ENCODE measurements at regions not wholly inside any gene's neighbourhood (a gene's known extent, or its start where the extent isn't known, plus 50 kb on each side); places are given as distances from the start of the nearest gene placed in this dataset.
A peak's percentile ranks its signal among the peaks of the same experiment; 100 is the strongest.
"Not testable (repeated sequence)": the region's sequence is repeated elsewhere in the genome, so short reads cannot be mapped to it uniquely, and the experiment has no call there.

DNA sequence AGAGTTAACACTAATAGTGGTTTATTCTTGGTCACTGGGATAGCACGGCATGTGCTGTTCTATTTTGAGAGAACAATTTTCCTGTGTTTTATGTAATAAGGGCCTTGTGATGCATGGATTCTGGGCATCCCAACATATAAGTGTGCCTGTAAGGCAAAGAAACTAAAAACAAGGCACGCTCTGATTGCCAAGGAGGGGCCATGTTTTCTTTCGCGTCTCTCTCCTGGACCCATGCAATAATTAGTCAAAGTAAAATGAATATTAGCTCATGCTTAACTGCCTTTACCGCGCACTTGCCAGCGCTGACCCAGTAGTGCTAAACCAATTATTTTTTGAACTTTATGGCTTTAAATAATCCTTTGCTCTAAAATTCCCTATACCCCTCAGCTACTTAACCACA is 140.9 kb downstream of the PSAT1 start:
- peak in 3 of 58 donors; percentile 2 to 22 (median 16) for DNase-seq

DNA sequence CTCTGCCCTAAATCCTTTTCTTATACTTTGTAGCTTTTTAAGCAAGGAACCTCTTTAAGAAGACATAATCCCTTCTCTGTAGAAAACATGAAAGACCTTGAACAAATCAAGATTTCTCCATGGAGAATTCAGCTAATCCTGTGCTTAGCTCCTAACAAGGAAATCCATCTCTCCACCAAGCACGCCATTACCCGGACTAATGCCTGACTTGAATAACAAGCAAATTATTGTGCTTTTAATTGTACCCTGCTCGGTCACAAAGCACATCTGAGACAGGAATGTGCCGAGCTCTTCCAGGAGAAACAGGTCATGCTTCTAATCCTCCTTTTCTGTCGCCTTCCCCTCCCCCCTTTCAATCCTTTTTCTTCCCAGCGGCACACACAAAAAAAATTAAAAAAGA is 141.3 kb downstream of the PSAT1 start:
- DNase-seq = peak in 22 of 58 donors; percentile 3 to 74 (median 26)

DNA sequence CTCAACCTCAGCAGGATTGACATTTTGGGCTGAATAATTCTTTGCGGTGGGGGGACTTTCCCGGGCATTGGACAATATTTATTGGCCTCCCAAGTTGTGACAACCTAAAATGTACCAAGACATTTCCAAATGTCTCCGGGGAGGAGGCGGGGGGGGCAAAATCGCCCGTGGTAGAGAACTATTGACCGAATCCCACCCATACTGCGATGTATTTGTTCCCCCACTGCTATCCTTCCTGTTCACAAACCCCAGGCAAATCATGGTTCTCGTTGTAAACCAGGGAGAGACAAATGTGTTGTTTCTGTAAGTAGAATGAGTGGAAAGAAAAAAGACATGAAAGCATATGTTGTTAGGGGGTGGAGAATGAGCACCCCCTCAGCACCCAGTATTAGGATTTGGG is 141.9 kb downstream of the PSAT1 start:
- DNase-seq = no peak

DNA sequence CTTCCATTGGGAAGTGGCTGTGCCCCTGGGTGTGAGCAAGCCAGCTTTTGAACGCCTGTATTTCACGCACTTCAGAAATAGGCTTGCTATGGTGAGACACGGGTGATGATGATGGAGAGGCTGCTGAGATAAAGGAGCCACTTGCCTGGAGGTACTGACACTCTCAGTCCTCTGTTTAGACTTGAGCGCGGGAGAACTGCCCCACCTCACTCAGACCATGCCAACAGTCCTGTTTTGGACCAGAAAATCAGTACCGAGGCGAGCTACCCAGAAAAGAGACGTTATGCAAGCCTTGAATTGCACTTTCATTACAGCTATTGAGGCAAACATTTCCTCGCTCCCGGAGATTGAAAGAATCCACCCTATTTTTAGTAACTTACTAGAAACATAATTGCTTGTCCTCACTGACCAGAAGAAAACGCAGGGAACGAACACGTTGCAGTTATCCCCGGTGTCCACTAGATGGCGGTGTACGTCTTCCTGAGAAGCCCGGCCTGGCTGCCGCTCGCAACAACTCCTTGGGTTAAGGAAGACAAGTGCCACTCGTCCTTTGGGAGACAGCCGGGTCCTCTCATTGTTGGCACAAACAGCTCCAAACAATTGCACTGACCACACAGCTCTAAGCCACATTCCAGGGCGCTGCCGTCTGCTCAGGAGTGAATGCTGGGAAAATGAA is 142.4 kb downstream of the PSAT1 start:
- peak in 57 of 58 donors; percentile 8 to 91 (median 80) for DNase-seq

DNA sequence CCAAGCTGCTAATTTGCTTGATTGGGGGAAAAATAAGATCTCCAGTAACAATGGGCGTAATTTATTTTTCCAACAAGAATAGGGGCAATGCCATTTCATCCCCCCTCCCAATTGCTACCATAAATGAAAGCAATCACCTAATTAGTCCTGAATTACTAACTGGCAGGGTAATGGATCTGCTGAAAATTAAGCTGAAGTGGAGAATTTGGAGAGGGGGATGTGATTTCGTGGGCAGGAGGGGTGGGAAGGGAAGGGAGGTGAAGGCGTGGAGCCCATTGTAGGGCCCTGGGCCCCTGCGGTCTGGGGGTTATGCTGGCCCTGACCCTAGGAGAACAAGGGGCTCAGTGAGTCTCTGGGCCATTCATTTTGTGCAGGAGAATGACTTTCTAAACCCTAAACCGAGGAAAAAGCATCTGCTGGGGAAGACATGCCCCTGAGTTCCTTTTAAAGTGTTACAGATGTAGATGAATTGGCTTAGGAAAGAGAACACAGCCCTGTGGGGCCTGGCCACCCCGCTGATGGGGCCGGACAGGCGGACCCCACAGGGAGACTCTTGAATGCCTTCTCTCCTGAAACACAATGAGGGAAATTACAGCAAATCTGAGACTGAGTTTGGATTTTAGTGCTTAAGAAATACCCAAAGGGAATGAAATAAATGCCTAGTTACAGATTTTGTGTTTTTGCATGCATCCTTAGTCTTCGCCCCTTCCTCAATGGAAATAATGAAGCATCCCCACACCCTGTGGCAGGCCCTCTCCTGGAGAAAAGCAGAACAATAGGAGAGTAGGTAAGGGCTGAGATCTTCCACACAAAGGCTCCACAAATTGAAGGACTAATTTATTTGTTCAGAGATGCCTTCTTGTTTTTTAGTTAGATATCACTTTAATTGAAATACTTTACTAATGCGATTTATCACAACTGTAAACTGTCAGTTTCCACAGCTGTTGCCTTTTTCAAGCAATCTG is 143.2 kb downstream of the PSAT1 start:
- DNase-seq = peak in 5 of 58 donors; percentile 0 to 22 (median 7)

DNA sequence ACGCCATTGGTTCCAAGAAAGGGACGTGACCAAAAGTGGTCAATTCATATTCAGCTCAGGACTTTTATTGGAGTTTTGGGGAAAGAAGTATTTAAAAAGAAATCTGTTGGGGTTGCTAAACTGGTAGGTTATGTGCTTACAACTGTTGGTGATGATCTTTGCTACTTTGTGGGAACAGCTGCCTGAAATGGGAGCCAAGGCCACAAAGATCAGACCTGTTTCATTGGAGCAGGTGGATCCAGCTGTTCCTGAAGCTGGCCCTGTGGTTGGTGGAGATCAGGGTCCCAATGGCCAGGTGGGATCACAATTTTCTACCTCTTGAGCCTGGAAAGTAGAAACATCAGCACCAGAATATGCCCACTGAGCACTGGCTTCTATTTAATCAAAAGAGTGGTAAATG is 144.5 kb downstream of the PSAT1 start:
- DNase-seq = no peak

DNA sequence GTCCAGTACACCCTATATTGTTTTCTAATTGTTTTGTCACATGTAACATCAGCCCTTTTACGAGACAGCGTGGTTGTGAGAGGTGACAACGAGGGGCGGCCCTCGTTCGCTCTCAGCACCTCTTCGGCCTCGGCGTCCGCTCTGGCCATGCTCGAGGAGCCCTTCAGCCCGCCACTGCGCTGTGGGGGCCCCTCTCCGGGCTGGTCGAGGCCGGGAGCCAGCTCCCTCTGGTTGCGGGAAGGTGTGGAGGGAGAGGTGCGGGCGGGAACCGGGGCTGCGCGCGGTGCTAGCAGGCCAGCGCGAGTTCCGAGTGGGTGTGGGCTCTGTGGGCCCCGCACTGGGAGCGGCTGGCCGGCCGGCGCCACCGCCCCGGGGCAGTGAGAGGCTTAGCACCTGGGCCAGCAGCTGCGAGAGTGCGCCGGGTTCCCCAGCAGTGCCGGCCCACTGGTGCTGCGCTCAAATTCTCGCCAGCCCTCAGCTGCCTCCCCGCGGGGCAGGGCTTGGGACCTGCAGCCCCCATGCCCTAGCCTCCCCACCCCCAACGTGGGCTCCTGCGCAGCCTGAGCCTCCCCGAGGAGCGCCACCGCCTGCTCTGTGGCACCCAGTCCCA is 145.0 kb downstream of the PSAT1 start:
- no peak for DNase-seq

DNA sequence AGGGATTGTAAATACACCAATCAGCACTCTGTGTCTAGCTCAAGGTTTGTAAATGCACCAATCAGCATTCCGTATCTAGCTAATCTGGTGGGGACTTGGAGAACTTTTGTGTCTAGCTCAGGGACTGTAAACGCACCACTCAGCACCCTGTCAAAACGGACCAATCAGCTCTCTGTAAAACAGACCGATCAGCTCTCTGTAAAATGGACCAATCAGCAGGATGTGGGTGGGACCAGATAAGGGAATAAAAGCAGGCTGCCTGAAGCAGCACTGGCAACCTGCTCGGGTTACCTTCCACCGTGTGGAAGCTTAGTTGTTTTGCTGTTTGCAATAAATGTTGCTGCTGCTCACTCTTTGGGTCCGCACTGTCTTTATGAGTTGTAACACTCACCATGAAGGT is 145.7 kb downstream of the PSAT1 start:
- DNase-seq = not testable (repeated sequence)

DNA sequence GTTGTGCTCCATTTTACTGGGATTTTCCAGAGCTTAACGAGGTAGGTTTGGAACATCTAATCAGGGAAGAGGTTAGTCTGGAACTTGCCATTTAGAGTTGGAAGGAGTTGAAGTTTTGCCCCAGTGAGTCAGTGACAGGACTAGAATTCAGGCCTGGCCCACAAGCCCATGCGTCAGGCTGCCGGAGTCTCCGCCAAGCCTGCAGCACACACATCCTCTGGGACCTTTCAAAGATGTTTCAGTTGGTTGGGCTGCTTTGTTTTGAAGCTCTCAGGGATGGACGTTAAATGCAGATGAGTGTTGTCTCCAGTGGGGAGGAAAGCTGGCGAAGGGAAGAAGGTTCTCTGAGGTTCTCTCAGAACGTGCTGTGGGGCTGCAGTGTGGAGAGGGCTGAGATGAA is 147.0 kb downstream of the PSAT1 start:
- DNase-seq = no peak

DNA sequence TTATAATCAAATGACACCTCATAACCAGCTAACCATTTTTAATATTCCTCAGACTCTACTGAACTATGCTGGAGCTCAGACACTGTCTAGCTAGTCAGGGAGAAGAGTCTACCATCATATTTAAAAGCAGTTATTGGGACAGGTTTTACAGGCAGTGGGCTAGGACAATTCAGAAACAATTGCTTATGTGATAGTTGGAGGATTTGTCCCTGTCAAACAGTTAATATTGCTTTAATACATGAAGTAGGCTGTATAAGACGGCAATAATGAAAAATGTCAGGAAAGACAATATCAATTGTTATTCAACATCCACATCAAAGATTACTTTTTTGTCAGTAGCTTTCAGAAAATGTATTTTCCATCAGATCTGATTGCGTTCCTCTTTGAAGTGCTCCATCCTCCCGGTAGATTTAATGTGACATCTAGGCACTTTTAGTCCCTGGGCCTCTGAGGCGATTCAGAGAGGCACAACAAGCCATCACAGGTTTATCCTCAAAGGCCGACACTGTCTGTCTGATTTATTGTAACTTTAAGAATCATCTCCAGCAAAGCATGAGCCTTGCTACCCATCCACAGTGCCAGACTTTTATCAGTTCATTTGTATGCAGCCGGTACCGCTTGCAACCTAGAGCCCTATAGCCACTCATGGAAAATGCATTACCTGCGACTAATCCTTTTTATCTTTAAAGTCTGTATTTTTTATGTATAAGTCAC is 152.2 kb downstream of the PSAT1 start:
- DNase-seq = no peak

DNA sequence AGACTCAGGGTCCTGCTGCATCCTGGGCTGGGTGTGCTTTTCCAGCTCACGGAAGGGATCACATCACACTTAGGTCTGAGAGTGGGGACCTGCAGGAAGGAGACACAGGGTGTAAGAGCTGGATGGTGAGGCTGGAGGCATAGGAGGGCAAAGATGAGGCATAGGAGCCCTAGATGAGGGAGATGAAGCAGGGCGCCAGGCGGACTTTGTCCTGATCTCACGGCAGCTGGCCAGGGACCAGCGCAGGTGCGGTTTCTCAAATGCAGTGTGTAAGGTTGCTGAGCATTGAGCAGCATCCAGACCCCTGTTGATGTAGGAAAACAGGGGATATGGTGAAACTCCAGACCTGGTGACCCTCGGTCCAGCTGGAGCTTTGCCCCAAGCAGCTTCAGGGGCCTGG is 156.5 kb downstream of the PSAT1 start:
- no peak for DNase-seq

DNA sequence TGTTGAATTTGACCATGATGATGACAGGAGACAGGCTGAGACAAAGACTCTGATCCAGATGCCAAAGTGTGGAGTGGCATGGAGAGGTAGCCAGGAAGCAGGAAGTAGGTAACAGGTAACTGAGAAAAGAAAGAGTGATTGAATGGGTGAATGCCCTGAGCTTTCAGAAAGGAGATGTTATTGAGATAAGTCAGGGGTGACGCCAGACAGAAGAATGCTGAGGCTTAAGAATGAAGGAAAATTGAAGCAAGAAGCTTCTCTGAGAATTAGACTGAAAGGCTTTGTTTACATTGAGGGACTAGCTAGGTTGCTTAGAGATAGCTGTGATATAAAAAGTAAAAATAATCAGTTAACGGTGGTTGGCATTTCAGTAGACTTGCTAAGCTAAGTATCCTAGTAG is 165.7 kb downstream of the PSAT1 start:
- DNase-seq = no peak

DNA sequence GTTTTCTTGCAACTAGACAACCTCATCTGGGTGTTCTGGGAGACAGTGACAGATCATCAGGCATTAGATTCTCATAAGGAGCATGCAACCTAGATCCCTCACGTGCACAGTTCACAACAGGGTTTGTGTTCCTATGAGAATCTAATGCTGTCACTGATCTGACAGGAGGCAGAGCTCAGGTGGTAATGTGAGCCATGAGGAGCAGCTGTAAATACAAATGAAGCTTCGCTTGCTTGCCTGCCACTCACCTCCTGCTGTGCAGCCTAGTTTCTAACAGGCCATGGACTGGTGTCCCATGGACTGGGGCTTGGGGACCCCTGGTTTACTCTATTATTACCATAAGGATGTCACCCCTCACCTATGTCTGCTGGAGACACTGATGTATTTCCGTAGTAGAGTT is 166.8 kb downstream of the PSAT1 start:
- DNase-seq = no peak

DNA sequence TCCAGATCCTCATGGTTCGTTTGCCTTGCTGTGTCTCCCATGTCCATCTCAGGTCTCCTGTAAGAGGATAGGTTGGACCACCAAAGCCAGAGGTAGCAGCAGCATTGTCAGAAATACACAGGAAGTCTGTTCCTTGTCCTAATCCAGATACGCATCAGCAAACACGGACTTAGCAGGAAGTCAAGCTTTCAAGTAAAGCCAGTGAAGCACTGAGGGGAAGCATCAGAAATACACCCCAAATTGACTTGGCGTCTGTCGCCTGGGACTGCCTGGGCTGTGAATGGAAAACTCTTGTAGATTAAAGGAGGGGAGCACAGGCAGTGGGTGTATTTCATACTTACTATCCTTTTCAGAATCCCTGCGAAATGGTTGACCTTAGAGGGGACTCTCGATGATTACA is 171.3 kb downstream of the PSAT1 start:
- no peak for DNase-seq

DNA sequence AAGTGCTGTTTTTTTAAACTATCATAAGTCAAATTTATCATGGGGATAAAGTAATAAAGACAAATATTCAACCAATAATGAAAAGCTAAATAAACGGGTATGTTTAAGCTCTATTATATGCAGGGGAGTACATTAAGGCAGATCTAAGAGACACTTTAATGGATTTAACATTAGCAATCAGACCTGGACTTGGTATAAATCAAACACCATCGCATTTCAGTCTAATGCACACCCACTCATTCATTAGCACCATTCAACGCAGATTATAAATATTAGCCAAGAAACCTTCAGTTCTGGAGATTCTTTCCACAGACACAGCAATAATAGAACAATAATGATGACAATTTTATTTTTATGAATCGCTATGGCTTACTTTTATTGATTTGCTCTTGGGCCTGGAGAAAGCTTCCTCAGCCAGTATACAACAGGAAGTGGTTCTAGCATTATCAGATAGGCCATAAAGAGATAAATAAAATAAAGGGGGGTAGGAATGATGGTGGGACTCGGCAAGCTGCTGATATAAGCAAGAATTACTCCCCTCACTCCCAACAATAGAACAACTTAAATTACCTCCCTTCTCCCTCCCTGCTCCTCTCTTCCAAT is 172.2 kb downstream of the PSAT1 start:
- no peak for DNase-seq

DNA sequence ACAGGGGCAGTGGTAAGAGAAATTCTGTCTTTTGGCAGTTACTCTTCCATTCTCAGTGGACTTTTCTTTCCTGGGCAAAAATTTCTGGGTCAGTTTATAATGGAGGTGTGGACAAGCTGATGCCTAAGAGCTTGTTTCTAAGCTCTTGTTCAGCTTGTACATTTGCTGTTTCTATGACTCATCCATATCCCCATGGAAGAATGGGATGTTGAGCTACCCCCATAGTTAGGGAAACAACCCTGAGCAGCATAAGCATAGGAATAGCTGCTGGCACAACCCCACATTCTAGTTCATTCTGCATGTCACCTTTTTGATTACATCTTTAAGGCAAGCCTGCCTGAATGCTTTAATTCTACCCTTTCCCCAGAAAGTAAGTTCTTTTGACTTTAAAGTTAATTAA is 173.3 kb downstream of the PSAT1 start:
- no peak for DNase-seq

DNA sequence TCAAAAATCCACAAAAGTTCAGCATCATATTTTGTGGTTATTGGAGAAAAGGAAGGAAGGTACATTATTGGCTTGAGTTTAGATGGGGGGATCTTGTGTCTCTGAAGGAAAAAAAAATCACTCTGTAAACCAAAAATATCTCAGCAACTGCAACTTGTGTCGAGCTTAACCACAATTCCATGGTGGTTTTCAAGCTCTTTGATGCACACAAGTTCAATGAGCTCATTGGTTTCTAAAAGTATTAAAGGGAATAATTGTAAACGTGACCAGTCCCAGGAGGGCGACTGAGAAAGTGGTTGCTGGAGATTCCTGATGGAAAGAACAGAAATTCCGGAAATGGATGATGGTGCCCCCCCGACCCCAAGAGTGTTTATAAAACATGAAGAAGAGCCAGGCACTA is 173.8 kb downstream of the PSAT1 start:
- no peak for DNase-seq

DNA sequence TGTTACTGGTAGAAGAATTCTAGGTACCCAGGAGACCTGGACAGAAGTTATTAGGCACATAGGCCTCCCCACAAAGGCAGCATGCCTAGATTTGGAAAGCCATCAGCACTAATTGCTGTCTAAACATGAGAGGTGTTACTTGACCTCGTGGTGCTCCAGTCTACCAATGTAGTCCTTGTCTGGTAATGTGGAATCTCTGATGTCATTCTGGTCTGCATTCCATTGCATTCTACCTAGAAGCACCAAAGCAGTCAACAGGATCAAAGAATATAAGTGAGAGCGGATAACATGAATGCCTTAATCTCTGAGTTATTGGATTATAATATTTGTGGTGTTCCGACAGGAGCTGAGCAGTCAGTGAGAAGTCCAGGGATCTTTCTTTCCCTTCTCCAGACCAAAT is 175.2 kb downstream of the PSAT1 start:
- DNase-seq = no peak

DNA sequence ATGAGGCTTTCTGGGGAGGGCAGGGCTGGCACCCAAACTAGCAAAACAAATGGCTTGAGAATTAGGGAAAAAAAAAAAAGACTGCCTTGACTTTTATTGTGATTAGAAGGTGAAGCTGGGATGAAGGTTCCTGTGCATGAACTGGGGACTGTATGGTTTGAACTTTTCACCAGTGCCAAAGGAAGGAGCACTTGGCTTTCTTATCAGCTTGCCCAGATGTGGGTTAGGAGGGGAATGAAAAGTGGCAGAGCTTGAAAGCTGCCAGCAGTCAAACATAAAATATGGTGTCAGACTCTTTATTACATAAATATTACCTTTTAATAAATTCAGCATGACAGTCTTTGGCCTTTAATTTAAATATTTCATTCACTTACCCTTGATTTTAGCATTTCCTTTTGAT is 182.5 kb downstream of the PSAT1 start:
- DNase-seq = no peak

DNA sequence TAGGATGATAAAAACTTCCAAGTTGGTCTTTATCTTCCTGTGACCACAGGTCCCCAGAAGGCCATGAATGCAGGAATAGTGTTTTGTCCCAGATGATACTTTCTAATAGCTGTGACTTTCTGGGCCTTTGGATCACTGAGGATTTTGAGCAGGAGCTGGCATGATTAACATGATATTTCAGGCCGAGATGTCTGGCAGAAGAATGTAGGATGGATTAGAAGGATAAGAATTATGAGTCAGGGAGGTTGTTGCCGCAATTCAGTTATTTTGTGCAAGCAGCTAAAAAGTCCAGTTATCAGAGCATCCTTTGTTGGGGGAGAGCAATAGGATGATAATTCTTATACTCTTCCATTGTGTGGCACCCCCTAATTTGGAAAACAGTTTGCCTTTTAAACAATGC is 189.7 kb downstream of the PSAT1 start:
- DNase-seq = no peak

DNA sequence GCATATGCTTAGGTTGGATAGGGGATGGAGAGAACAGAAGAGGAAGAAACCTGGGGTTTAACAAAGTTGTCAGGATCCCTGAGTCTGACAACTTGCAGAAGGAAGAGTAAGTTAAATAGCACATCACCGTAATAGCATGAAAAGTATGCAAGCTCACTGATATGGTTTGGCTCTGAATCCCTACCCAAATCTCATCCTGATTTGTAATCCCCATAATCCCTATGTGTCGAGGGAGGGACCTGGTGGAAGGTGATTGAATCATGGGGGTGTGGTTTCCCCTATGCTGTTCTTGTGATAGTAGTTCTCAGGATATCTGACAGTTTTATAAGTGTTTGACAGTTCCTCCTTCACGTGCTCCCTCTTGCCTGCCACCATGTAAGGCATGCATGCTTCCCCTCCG is 193.3 kb downstream of the PSAT1 start:
- no peak for DNase-seq

All from anterior cingulate cortex (tissue), 58 donors.